ENCODE measurements at regions not wholly inside any gene's neighbourhood (a gene's known extent, or its start where the extent isn't known, plus 50 kb on each side); places are given as distances from the start of the nearest gene placed in this dataset.

GRCh38 chr3:170776887-170777563 is 93.0 kb downstream of the RPL22L1 start (continued):
- TF ChIP-seq RBM34 (IDR thresholded peaks at IDR 0.05; ENCODE audit: borderline replicate concordance, insufficient read depth, low read length) (no peak), OTX1 (CRISPR knock-in tag; IDR thresholded peaks at IDR 0.05) (peak; percentile 59; the same call in 1 of the 2 replicates), PTTG1 (tag; IDR thresholded peaks at IDR 0.05; ENCODE audit: low read depth) (peak; percentile 47; the same call in 1 of the 2 replicates), CSDE1 (IDR thresholded peaks at IDR 0.05) (no peak), ARID1B (IDR thresholded peaks at IDR 0.05) (peak; percentile 49; the same call in 1 of the 2 replicates), ID3 (CRISPR knock-in tag; IDR thresholded peaks at IDR 0.05) (no peak), ID3 (tag; IDR thresholded peaks at IDR 0.05) (peak; percentile 86), HBP1 (CRISPR knock-in tag; IDR thresholded peaks at IDR 0.05) (no peak; the same call in 1 of the 2 replicates), RAD21 (CRISPR knock-in tag; conservative IDR thresholded peaks at IDR 0.05 in 1 of 2, IDR thresholded peaks at IDR 0.05 in 1 of 2) (peak; percentile 20 to 28; a peak in 2 of 4 replicates), EP400 (IDR thresholded peaks at IDR 0.05) (no peak), NCOA6 (IDR thresholded peaks at IDR 0.05) (no peak), SOX6 (IDR thresholded peaks at IDR 0.05) (no peak), PATZ1 (CRISPR knock-in tag; IDR thresholded peaks at IDR 0.05; ENCODE audit: borderline replicate concordance) (0 out of 2 replicates have a peak, but pooled peaks have one; percentile 80), SMARCA4 (IDR thresholded peaks at IDR 0.05) (0 out of 2 replicates have a peak, but pooled peaks have one; percentile 18), PCBP1 (IDR thresholded peaks at IDR 0.05; ENCODE audit: low read depth, low read length, poor library complexity, severe bottlenecking) (no peak), NR4A1 (CRISPR knock-in tag; IDR thresholded peaks at IDR 0.05) (no peak), NR4A1 (tag; IDR thresholded peaks at IDR 0.05) (peak; percentile 89; the same call in 1 of the 2 replicates), FOXP1 (CRISPR knock-in tag; IDR thresholded peaks at IDR 0.05) (no peak), GATA2 (CRISPR knock-in tag; IDR thresholded peaks at IDR 0.05) (no peak), HDAC8 (tag; IDR thresholded peaks at IDR 0.05) (no peak), ZBTB8A (IDR thresholded peaks at IDR 0.05; ENCODE audit: partially characterized antibody) (no peak), SMAD3 (CRISPR knock-in tag; conservative IDR thresholded peaks at IDR 0.05) (peak; percentile 53; the same call in 1 of the 2 replicates), NONO (IDR thresholded peaks at IDR 0.05; ENCODE audit: low read depth in 2 of 2, low read length in 1 of 2) (no peak), PTBP1 (IDR thresholded peaks at IDR 0.05; ENCODE audit: low read depth, low read length) (no peak)

Measured in K562 (cell line).